GM10248 (cell line): ENCODE measurements at regions not wholly inside any gene's neighbourhood (a gene's known extent, or its start where the extent isn't known, plus 50 kb on each side); places are given as distances from the start of the nearest gene placed in this dataset.

Source experiments
- CTCF ChIA-PET: fragments of 300-600 bp; sonication (Branson Sonifier 250); formaldehyde crosslinking; extraction: SDS; loops from one replicate; lab custom pipeline; 2021; ENCODE audit warnings: antibody characterized with exemption; lab: Yijun Ruan, JAX
- POLR2A ChIA-PET: fragments of 350-650 bp; sonication (Branson Sonifier 250); formaldehyde crosslinking; extraction: SDS; loops from one replicate; lab custom pipeline; 2020; ENCODE audit warnings: antibody characterized with exemption; lab: Yijun Ruan, JAX
- DNase-seq: peaks from one replicate; pipeline ENCODE4 v3.0.0; 2012; ENCODE audit errors: extremely low spot score
- CTCF ChIP-seq: IDR thresholded peaks from 2 replicates; pipeline ENCODE4 v1.5.1; 2012; ENCODE audit warnings: mild to moderate bottlenecking, low read depth; ENCODE audit errors: extremely low read depth, missing control alignments, control extremely low read depth

GRCh38 chr10:20446561-20447193, 450.4 kb downstream of the NEBL start:
- POLR2A ChIA-PET: no interaction called here
- no peak for TF ChIP-seq CTCF
- CTCF ChIA-PET: interaction anchor here (1.6 kb wide), 1 partner anchor 21 kb away, joined by 3 read pairs; no protein-coding TSS in a partner anchor
- no peak for DNase-seq

- TF ChIP-seq CTCF: no peak
- DNase-seq: no peak
- POLR2A ChIA-PET: no interaction called here
- CTCF ChIA-PET: no interaction called here
Measured at GRCh38 chr10:20443094-20443493, 454.0 kb downstream of the NEBL start.

GRCh38 chr10:20429742-20430141, 467.4 kb downstream of the NEBL start:
- DNase-seq: no peak
- CTCF ChIA-PET: no interaction called here
- POLR2A ChIA-PET: no interaction called here

GRCh38 chr10:20427821-20428220, 469.3 kb downstream of the NEBL start:
- no peak for TF ChIP-seq CTCF
- no peak for DNase-seq
- CTCF ChIA-PET: interaction anchor here (1.4 kb wide), 1 partner anchor 9 kb away, joined by 3 read pairs; no protein-coding TSS in a partner anchor

More at GRCh38 chr10:20429742-20430141, 467.4 kb downstream of the NEBL start:
- no peak for TF ChIP-seq CTCF

GRCh38 chr10:20418286-20418685, 478.8 kb downstream of the NEBL start:
- POLR2A ChIA-PET: no interaction called here
- no peak for DNase-seq
- no peak for TF ChIP-seq CTCF
- CTCF ChIA-PET: interaction anchor here (0.8 kb wide), 1 partner anchor 9 kb away, joined by 3 read pairs; no protein-coding TSS in a partner anchor

More at GRCh38 chr10:20427821-20428220, 469.3 kb downstream of the NEBL start:
- POLR2A ChIA-PET: no interaction called here

- POLR2A ChIA-PET: no interaction called here
- no peak for TF ChIP-seq CTCF
- no peak for DNase-seq
- CTCF ChIA-PET: interaction anchor here (0.8 kb wide), 1 partner anchor 9 kb away, joined by 3 read pairs; no protein-coding TSS in a partner anchor
Measured at GRCh38 chr10:20417791-20418190, 479.3 kb downstream of the NEBL start.
